SK-N-SH (cell line): ENCODE measurements at regions not wholly inside any gene's neighbourhood (a gene's known extent, or its start where the extent isn't known, plus 50 kb on each side); places are given as distances from the start of the nearest gene placed in this dataset.

ENCODE experiments used
- CTCF ChIA-PET: fragments of 300-600, 350-600 bp; formaldehyde crosslinking; extraction: SDS; loops from one replicate; lab custom pipeline; 2021; lab: Yijun Ruan, JAX
- POLR2A ChIA-PET: fragments of 350-600 bp; sonication (Branson Sonifier 250); formaldehyde crosslinking; extraction: SDS; loops from one replicate; lab custom pipeline; 2020; ENCODE audit warnings: antibody characterized with exemption, inconsistent platforms; lab: Yijun Ruan, JAX
- DNase-seq: peaks from one replicate; pipeline ENCODE4 v3.0.0; 2012
- H2AFZ ChIP-seq: fragments of 200-600 bp; sonication (generic); 2 replicates; pipeline ENCODE4 v1.8.1; 2016; ENCODE audit warnings: antibody characterized with exemption, mild to moderate bottlenecking, low read depth
- H3F3A ChIP-seq: fragments of 200-600 bp; sonication (generic); replicated peaks from 2 replicates; pipeline ENCODE3; 2016; ENCODE audit warnings: antibody characterized with exemption, mild to moderate bottlenecking; ENCODE audit not compliant: insufficient read depth
- H3K27ac ChIP-seq, 2 experiments: fragments of 200-500 bp in 1 of 2; fragments of 200-600 bp in 1 of 2; sonication (Bioruptor generic) in 1 of 2; sonication (generic), shearing (Covaris generic) in 1 of 2; 2 replicates each; pipeline versions ENCODE4 v1.5.1 to v1.6.1; 2014 to 2016; ENCODE audit warnings: low read depth in 2 of 2, inconsistent platforms in 1 of 2, low read length in 1 of 2, mild to moderate bottlenecking in 1 of 2, mixed read lengths in 1 of 2
- H3K27me3 ChIP-seq: fragments of 200-600 bp; sonication (generic), shearing (Covaris generic); 2 replicates; pipeline ENCODE4 v1.6.1; 2016; ENCODE audit warnings: mixed run types; ENCODE audit not compliant: insufficient read depth
- H3K36me3 ChIP-seq, 2 experiments: fragments of 200-500 bp in 1 of 2; fragments of 200-600 bp in 1 of 2; sonication (Bioruptor generic) in 1 of 2; sonication (generic) in 1 of 2; replicated peaks in 1 of 2; 2 replicates each; pipeline versions ENCODE3 to v1.5.1; 2014 to 2016; ENCODE audit warnings: low read length in 1 of 2, mild to moderate bottlenecking in 1 of 2; ENCODE audit not compliant: insufficient read depth in 2 of 2, control insufficient read depth in 1 of 2
- H3K4me1 ChIP-seq, 2 experiments: fragments of 200-500 bp in 1 of 2; fragments of 200-600 bp in 1 of 2; sonication (Bioruptor generic) in 1 of 2; sonication (generic), shearing (Covaris generic) in 1 of 2; 2 replicates each; pipeline versions ENCODE4 v1.5.1 to v1.6.1; 2014 to 2016; ENCODE audit warnings: low read depth in 1 of 2, low read length in 1 of 2, mixed run types in 1 of 2; ENCODE audit not compliant: insufficient read depth in 2 of 2, control insufficient read depth in 1 of 2
- H3K4me2 ChIP-seq: fragments of 200-600 bp; sonication (generic), shearing (Covaris generic); 2 replicates; pipeline ENCODE4 v1.6.1; 2017; ENCODE audit warnings: mixed run types
- H3K4me3 ChIP-seq, 2 experiments: fragments of 200-500 bp in 1 of 2; fragments of 200-600 bp in 1 of 2; sonication (Bioruptor generic) in 1 of 2; sonication (generic), shearing (Covaris generic) in 1 of 2; 2 replicates each; pipeline versions ENCODE4 v1.5.1 to v1.8.1; 2014 to 2016; ENCODE audit warnings: low read depth in 2 of 2, inconsistent platforms in 1 of 2, low read length in 1 of 2, mild to moderate bottlenecking in 1 of 2, mixed read lengths in 1 of 2, moderate library complexity in 1 of 2
- H3K79me2 ChIP-seq: fragments of 200-600 bp; sonication (generic); 2 replicates; pipeline ENCODE4 v1.8.1; 2017; ENCODE audit warnings: mild to moderate bottlenecking; ENCODE audit not compliant: insufficient read depth
- H3K9ac ChIP-seq: fragments of 200-600 bp; sonication (generic); 2 replicates; pipeline ENCODE4 v1.6.1; 2017; ENCODE audit warnings: mixed run types
- H3K9me2 ChIP-seq: fragments of 200-600 bp; sonication (generic); 2 replicates; pipeline ENCODE4 v1.6.1; 2017; ENCODE audit warnings: mixed run types
- H3K9me3 ChIP-seq: fragments of 200-600 bp; sonication (generic); 2 replicates; pipeline ENCODE4 v1.6.1; 2017; ENCODE audit warnings: mixed run types, mild to moderate bottlenecking, moderate library complexity
- H4K20me1 ChIP-seq: fragments of 200-600 bp; sonication (generic); 2 replicates; pipeline ENCODE4 v1.6.1; 2017; ENCODE audit warnings: mild to moderate bottlenecking, mixed run types; ENCODE audit not compliant: insufficient read depth
- ELF1 ChIP-seq: IDR thresholded peaks from 2 replicates; pipeline ENCODE4 v1.4.0; 2012
- EP300 ChIP-seq, 2 experiments: IDR thresholded peaks; 2 replicates each; pipeline versions ENCODE4 v1.4.0 to v1.6.1; 2012; ENCODE audit warnings: borderline replicate concordance in 1 of 2, low read depth in 1 of 2, low read length in 1 of 2
- IRF3 ChIP-seq: fragments of 150-350 bp; IDR thresholded peaks from 2 replicates; pipeline ENCODE4 v1.6.1; 2016; ENCODE audit warnings: mild to moderate bottlenecking, low read depth, low read length
- MEF2A ChIP-seq: IDR thresholded peaks from 2 replicates; pipeline ENCODE4 v1.4.0; 2012; ENCODE audit warnings: low read depth, borderline replicate concordance
- MXI1 ChIP-seq: IDR thresholded peaks from 2 replicates; pipeline ENCODE4 v1.6.1; 2012; ENCODE audit warnings: mild to moderate bottlenecking, low read depth, low read length, improper control_type of control experiment
- PBX3 ChIP-seq: IDR thresholded peaks from 2 replicates; pipeline ENCODE4; 2012
- RCOR1 ChIP-seq: fragments of 150-350 bp; IDR thresholded peaks from 2 replicates; pipeline ENCODE4 v1.6.1; 2017; ENCODE audit warnings: antibody characterized with exemption, low read length
- REST ChIP-seq: IDR thresholded peaks from 2 replicates; pipeline ENCODE4 v1.6.1; 2012; ENCODE audit warnings: mild to moderate bottlenecking, low read depth, low read length, moderate library complexity
- RFX5 ChIP-seq: IDR thresholded peaks from 2 replicates; pipeline ENCODE4 v1.6.1; 2012; ENCODE audit warnings: mild to moderate bottlenecking, improper control_type of control experiment, low read length
- SIN3A ChIP-seq: IDR thresholded peaks from 2 replicates; pipeline ENCODE4 v1.6.1; 2012; ENCODE audit warnings: low read depth, mild to moderate bottlenecking, low read length, moderate library complexity, borderline replicate concordance
- SMC3 ChIP-seq: IDR thresholded peaks from 2 replicates; pipeline ENCODE4 v1.6.1; 2012; ENCODE audit warnings: low read depth, low read length, improper control_type of control experiment
- USF1 ChIP-seq: IDR thresholded peaks from 2 replicates; pipeline ENCODE4 v1.4.0; 2012; ENCODE audit warnings: low read depth, borderline replicate concordance
- YY1 ChIP-seq: IDR thresholded peaks from 2 replicates; pipeline ENCODE4 v1.4.0; 2012; ENCODE audit warnings: low read depth, mild to moderate bottlenecking
- WGBS: methylation state at CpG from one replicate; pipeline ENCODE4 v1.1.6; 2017; ENCODE audit warnings: low lambda C conversion rate; 5-methylcytosine and 5-hydroxymethylcytosine counted together

- no peak for TF ChIP-seq PBX3
- no peak for TF ChIP-seq ELF1
- no peak for TF ChIP-seq SMC3
- no peak for TF ChIP-seq EP300 (IDR thresholded peaks at IDR 0.05; ENCODE audit: borderline replicate concordance in 1 of 2, low read depth in 1 of 2, low read length in 1 of 2)
- TF ChIP-seq SIN3A: no peak
- no peak for TF ChIP-seq RFX5
Measured at GRCh38 chr1:184192796-184193195, 141.3 kb downstream of the TSEN15 start (continued).

- POLR2A ChIA-PET: no interaction called here
- no peak overlapping the region for H2AFZ ChIP-seq
- TF ChIP-seq RCOR1 (no peak), MXI1 (no peak), RFX5 (no peak), MEF2A (no peak), IRF3 (no peak), YY1 (no peak), USF1 (no peak), REST (no peak)
- H3K4me2 ChIP-seq: no peak overlapping the region
- WGBS: 90% methylated on average over 1 of the region's 1 CpG
- H4K20me1 ChIP-seq: no peaks in the 10 kb centered on the region
- peaks cover 0 to 13% of the 10 kb centered on the region in 2 experiments; a peak in 2 of 4 replicates for H3K4me1 ChIP-seq
- no peaks in the 10 kb centered on the region for H3F3A ChIP-seq
- no peak for DNase-seq
- no peaks in the 10 kb centered on the region for H3K36me3 ChIP-seq
- no peaks in the 10 kb centered on the region for H3K27me3 ChIP-seq
- H3K79me2 ChIP-seq: no peaks in the 10 kb centered on the region
- no peaks in the 10 kb centered on the region for H3K9me3 ChIP-seq
- CTCF ChIA-PET: interaction anchor here (1.3 kb wide), 1 partner anchor 49 kb away, joined by 4 read pairs; no protein-coding TSS in a partner anchor
- no peak overlapping the region for H3K27ac ChIP-seq
- no peak overlapping the region for H3K9ac ChIP-seq
- H3K4me3 ChIP-seq: no peak overlapping the region
- no peaks in the 10 kb centered on the region for H3K9me2 ChIP-seq
Measured at GRCh38 chr1:184193451-184193850, 141.9 kb downstream of the TSEN15 start.
